Cerebellar cortex (tissue), 1 donor: ENCODE measurements at regions not wholly inside any gene's neighbourhood (a gene's known extent, or its start where the extent isn't known, plus 50 kb on each side); places are given as distances from the start of the nearest gene placed in this dataset.
"Not testable (repeated sequence)": the region's sequence is repeated elsewhere in the genome, so short reads cannot be mapped to it uniquely, and the experiment has no call there.

Source experiments
- DNase-seq: peaks from one replicate; pipeline ENCODE4 v3.0.0-alpha.2; 2015; ENCODE audit warnings: low spot score

DNA sequence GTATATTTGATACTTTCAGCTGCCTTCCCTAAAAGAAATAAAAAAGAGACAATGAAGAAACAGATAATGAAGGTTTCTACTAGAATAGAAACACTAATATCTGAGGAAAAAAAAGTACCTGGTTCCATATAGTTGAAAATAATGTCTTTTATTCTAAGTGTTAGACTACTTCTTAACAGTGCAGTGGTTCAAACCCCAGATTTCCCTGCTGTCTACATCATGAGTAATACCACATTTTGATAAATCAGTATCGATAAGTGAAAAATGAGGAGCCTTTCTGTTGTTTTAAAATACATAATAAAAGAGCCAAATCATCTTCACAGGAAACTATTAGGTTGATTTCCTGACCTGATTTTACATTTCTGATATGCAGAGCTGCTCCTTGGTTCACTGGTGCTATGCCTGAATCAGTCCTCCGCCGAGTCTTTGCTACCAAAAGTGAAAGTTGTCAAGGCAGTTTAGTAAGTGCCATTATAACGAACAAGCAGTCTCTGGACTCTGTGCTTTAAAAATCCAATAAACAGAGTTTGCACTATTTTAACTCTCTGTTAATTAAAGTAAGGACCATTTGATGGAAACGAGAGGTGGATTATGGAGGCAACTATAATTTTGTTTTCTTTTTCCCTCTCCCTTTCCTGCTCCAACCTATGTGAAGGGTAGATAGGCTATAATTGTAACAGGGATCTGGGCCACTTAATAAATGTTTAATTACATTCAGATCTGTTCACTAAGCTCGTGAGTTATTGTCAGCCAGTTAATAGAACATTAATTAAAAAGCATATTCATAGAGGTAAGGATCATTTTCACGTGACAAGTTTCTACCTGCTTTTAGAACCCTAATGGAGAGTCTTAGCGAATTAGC lies 724.5 kb upstream of the RAG2 start:
- DNase-seq: no peak

- no peak for DNase-seq
Observed at GRCh38 chr11:37320921-37321320, 722.9 kb upstream of the RAG2 start.

GRCh38 chr11:37317803-37318202 lies 719.8 kb upstream of the RAG2 start:
- no peak for DNase-seq

DNA sequence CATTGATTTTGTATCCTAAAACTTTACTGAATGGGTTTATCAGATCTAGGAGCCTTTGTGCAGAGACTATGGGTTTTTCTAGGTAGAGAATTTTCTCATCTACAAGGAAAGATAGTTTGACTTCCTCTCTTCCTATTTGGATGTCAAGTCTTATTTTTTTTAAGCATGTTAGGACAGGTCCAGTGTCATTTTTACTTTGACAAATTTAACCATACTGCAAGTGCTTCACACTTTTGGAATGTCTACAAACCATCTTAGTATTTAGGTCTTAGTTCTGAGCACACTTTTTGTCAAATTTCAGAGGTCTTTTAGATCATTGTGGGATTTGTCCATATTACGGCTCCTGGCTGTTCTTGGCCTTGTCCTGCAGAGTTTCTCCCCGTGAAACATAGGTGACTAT lies 715.2 kb upstream of the RAG2 start:
- DNase-seq: no peak

DNA sequence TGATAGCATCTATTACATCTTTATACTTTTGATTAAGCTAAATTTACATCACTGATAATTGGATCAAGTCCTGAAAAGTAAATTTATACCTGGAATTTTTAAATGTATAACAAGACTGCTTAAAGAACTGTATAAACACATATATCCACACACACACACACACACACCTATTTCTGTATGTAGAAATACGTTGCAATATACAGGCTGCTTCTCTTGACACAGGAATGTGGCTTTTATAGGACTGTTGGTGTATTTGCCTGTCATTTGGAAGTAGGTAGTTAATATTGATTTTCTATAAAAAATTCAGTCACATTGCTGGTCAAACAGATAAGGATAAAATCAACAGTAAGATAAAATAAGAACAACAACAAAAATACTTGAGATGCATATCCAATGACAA lies 708.5 kb upstream of the RAG2 start:
- no peak for DNase-seq

DNA sequence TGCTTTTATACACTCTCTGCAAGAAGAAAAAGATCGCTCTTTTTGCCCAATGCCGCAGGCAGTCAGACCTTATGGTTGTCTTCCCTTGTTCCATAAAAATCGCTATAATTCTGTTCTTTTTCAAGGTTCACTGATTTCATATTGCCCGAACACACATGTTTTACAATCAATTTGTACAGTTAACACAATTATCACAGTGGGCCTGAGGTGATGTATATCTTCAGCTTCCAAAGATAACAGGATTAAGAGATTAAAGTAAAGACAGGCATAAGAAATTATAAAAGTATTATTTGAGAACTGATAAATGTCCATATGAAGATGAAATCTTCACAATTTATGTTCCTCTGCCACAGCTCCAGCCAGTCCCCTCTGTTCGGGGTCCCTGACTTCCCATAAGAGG lies 703.4 kb upstream of the RAG2 start:
- DNase-seq: not testable (repeated sequence)

DNA sequence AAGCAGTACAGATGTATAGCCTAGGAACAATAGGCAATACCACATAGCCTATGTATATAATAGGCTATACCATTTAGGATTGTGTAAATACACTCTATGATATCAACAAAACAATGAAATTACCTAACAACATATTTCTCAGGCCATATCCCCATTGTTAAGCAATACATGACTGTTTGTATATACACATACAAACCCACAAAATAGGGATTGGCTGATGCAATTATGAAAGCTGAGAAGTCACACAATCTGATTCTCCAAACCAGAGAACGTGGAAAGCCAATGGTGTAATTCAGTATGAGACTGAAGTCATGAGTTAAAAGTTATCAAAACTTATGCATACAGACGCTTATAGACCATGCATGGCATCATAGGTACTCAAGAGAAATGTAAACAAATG lies 700.1 kb upstream of the RAG2 start:
- no peak for DNase-seq

- no peak for DNase-seq
Observed at GRCh38 chr11:37286890-37287289, 688.9 kb upstream of the RAG2 start.

DNA sequence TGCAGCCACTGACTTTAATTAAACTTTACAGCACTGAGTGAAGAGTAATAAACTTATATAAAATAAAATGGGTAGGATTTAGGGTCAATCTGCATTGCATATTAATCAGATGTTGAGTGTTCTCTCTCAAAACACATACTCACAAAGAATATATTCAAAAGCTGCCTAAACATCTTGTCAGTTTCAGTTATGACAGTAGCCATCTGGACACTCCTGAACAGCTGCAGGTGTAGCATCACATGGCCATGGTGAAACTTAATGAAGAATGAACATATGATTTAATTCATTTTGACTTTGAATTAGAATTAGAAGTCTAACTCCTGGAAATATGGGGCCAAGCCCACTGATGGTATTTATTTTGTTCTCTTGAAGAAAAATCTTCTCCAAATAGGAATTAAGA lies 684.3 kb upstream of the RAG2 start:
- DNase-seq: no peak

GRCh38 chr11:37280200-37280599 lies 682.2 kb upstream of the RAG2 start:
- no peak for DNase-seq

GRCh38 chr11:37277896-37278465 lies 679.9 kb upstream of the RAG2 start:
- no peak for DNase-seq

DNA sequence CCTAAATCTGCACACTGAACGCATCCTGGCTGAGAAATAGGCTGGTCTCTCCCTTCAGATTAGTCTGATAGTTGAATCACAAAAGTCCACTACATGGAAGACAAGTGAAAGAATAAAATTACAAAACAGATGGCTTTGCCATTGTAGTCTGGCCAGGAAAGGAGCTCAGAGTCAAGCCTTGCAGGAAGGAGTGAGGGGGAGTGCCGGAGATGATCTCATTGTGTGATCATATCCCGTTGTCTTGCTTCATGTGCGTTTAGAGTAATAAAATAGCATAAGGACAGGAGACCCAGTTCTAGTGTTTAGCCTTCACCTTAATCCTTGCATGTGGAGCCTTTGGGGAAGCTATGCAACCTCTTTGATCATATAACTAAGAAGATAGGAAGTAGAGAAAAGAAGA lies 666.7 kb upstream of the RAG2 start:
- DNase-seq: no peak

DNA sequence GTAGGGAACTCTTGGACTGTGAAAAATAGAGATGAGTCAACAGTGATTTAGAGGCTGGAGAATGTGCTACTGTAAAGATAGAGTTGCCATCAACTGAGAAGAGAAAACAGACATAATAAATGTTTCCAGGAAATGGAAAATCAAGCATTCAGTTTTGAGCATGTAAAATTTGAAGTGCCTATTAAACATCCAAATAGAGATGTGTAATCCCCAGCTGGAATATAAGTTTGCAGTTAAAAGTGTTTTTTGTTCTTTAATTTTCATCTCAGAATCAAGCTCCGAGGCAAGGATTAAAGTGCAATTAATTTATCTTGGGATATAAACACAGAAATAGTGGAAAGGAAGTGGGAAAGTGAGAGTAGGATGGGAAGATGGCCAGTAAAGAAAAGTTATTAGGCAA lies 666.0 kb upstream of the RAG2 start:
- no peak for DNase-seq

- not testable (repeated sequence) for DNase-seq
Observed at GRCh38 chr11:37263467-37263866, 665.4 kb upstream of the RAG2 start.

DNA sequence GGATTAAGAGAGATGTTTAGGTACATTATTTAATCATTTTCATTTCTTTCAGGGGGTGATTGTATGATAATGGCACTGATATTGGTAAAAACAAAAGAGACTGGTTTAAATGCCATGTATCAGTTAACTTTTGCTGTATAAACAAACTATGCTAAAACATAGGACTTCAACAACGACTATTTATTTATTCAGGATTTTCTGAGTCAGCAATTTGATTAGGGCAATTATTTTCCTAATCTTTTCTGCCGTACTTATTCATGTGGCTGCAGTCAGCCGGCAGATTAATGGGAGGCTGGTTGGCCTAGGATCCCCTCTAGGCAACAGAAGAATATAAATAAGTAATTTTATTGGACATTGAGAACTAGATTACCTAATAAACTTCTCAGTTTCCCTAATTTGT lies 661.7 kb upstream of the RAG2 start:
- DNase-seq: no peak

DNA sequence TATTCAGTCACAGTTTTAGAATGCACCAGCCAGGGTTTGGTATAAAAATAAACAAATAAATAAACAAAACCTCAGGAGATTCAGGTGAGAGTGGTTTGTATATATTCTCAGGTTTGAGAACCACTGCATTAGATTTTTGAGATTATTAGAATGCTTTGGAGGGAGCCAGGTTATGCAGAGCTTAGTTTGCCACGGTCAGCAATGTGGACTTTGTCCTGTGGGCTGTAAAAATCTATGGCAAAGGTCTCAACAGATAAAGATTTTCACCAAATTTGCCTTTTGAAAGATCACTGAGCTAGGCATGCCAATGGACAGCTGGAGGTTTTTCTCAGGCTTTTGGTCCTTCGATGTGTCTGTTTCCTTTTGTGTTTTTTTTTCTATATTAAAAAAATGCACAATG lies 650.1 kb upstream of the RAG2 start:
- DNase-seq: no peak

GRCh38 chr11:37246092-37246491 lies 648.1 kb upstream of the RAG2 start:
- not testable (repeated sequence) for DNase-seq

- no peak for DNase-seq
Observed at GRCh38 chr11:37230865-37231264, 632.8 kb upstream of the RAG2 start.

DNA sequence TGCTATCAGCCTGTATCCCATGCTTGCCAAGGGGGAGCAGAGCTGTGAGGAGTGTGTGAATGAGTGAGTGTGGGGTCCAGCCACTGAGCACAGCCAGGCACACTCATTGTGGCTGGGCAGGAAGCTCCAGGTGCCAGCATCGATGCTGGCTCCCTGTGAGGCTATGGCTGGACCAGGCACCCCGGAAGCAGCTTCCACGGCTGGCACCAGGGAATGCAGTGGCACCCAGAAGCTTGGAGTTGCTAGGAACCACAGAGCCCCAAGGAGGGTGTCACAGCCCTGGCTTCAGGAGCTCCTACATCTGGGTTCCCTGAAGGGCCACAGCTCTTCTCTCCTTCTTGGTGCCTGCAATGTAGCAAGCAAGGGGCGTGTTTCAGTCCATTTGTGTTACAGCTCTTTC lies 625.9 kb upstream of the RAG2 start:
- no peak for DNase-seq

- no peak for DNase-seq
Observed at GRCh38 chr11:37203006-37203405, 605.0 kb upstream of the RAG2 start.

DNA sequence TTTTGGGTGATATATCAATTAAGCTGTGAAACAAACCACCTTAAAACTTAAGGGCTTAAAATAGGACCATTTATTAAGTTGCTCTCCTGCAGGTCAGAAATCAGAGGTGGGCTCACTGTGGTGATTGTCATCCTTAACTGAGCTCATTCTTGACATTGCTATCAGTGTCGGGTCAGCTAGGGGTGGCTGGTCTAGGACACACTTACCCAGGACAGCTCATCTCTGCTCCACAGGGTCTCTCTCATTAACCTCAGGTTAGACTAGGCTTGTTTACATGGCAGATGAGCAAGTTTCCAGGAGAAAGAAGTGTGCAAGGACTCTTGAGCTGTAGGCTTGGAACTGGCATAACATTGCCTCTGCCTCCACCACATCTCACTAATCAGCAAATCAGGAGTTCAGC lies 601.0 kb upstream of the RAG2 start:
- no peak for DNase-seq

- no peak for DNase-seq
Observed at GRCh38 chr11:37184326-37184725, 586.3 kb upstream of the RAG2 start.

DNA sequence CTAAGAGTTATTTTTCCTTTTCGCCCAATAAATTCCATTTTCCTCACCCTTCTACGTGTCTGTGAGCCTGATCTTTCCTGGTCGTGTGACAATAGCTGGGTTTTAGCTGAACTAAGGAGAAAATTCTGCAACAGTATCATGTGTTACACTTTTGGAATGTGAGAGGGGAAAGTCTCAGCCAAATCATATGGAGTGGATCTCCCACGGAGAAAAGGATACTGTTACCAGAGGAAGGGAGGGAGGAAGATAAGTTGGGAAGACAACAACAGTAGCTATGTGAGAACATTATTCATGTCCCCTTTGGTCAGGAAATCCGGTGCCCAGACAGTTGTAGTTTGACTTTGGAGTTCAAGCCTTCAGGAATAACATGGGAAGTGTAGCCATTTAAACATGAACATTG lies 584.0 kb upstream of the RAG2 start:
- no peak for DNase-seq

- no peak for DNase-seq
Observed at GRCh38 chr11:37177721-37178120, 579.7 kb upstream of the RAG2 start.
